K562 (cell line): ENCODE measurements at regions not wholly inside any gene's neighbourhood (a gene's known extent, or its start where the extent isn't known, plus 50 kb on each side); places are given as distances from the start of the nearest gene placed in this dataset.

Source experiments
- ATAC-seq: fragments of 200-7000 bp; cut with Tn5 transposase; 3 replicates; pipeline ENCODE4 v1.9.1; 2020; ENCODE audit warnings: moderate library complexity
- BruUV-seq: library from RNA; stranded (reverse); fragments of 400-500 nt; replicated peaks from 2 replicates; lab custom pipeline; 2021; lab: Mats Ljungman, UMichigan
- CTCF ChIA-PET: fragments of 300-600 bp; formaldehyde crosslinking; extraction: SDS; loops from one replicate; lab custom pipeline; 2021; ENCODE audit warnings: low intra/inter-chr PET ratio; lab: Yijun Ruan, JAX
- POLR2A ChIA-PET: fragments of 300-600, 350-650 bp; sonication (Branson Sonifier 250); formaldehyde crosslinking; extraction: SDS; loops from one replicate; lab custom pipeline; 2021; ENCODE audit warnings: antibody characterized with exemption, inconsistent platforms; lab: Yijun Ruan, JAX
- DNase-seq, 4 experiments: peaks; one replicate each; pipeline versions ENCODE4 v3.0.0 to v3.0.0-alpha.2; 2011 to 2018; ENCODE audit warnings: low spot score in 3 of 4, mixed read lengths in 3 of 4; ENCODE audit errors: extremely low read depth in 1 of 4
- FAIRE-seq: peaks from 2 replicates; lab custom pipeline; 2011; peaks lifted over from hg19 to GRCh38; lab: Jason Lieb, UNC
- H2AFZ ChIP-seq: 2 replicates; pipeline ENCODE4 v1.6.0; 2011; ENCODE audit warnings: low read depth, low read length, control low read depth, inconsistent platforms
- H3K27ac ChIP-seq: fragments of 200-600 bp; 3 replicates; pipeline ENCODE4 v1.8.0; 2011; ENCODE audit warnings: low read depth, mild to moderate bottlenecking, control low read depth, inconsistent platforms, low read length, moderate library complexity, mixed read lengths; ENCODE audit errors: extremely low read depth
- H3K27me3 ChIP-seq, 2 experiments: fragments of 300-600 bp in 1 of 2; 2 replicates in 1 of 2; 3 replicates in 1 of 2; pipeline versions ENCODE4 v1.6.0 to v1.8.0; 2011; ENCODE audit warnings: inconsistent platforms in 2 of 2, low read length in 2 of 2, mild to moderate bottlenecking in 1 of 2, mixed read lengths in 1 of 2, moderate library complexity in 1 of 2; ENCODE audit not compliant: control insufficient read depth in 2 of 2, insufficient read depth in 2 of 2
- H3K36me3 ChIP-seq: fragments of 300-600 bp; 3 replicates; pipeline ENCODE4 v1.8.0; 2011; ENCODE audit warnings: mild to moderate bottlenecking, low read length, inconsistent platforms; ENCODE audit not compliant: control insufficient read depth, insufficient read depth
- H3K4me1 ChIP-seq, 2 experiments: fragments of 200-600 bp in 1 of 2; replicated peaks in 1 of 2; 2 replicates in 1 of 2; 3 replicates in 1 of 2; pipeline versions ENCODE4 v1.5.1 to v1.8.0; 2011; ENCODE audit warnings: inconsistent platforms in 2 of 2, low read length in 2 of 2, mild to moderate bottlenecking in 1 of 2, mixed read lengths in 1 of 2, moderate library complexity in 1 of 2; ENCODE audit not compliant: control insufficient read depth in 2 of 2, insufficient read depth in 2 of 2
- H3K4me2 ChIP-seq: 2 replicates; pipeline ENCODE4 v1.6.1; 2011; ENCODE audit warnings: low read length, control low read depth, inconsistent platforms, mixed read lengths; ENCODE audit not compliant: insufficient read depth
- H3K4me3 ChIP-seq: fragments of 200-600 bp; sonication (generic), shearing (Covaris generic); 2 replicates; pipeline ENCODE4 v1.5.1; 2016; ENCODE audit warnings: control low read depth, inconsistent platforms
- H3K79me2 ChIP-seq: fragments of 200-600 bp; 3 replicates; pipeline ENCODE4 v1.8.0; 2011; ENCODE audit warnings: low read length, inconsistent platforms; ENCODE audit not compliant: control insufficient read depth, insufficient read depth
- H3K9ac ChIP-seq, 2 experiments: 2 replicates each; pipeline versions ENCODE4 v1.6.0 to v1.6.1; 2011; ENCODE audit warnings: low read depth in 2 of 2, low read length in 2 of 2, control low read depth in 1 of 2, inconsistent platforms in 1 of 2, mild to moderate bottlenecking in 1 of 2, mixed read lengths in 1 of 2; ENCODE audit not compliant: insufficient read depth in 1 of 2
- H3K9me1 ChIP-seq: one replicate; pipeline ENCODE4 v1.6.0; 2011; ENCODE audit warnings: inconsistent platforms, mild to moderate bottlenecking, low read length, moderate library complexity; ENCODE audit not compliant: control insufficient read depth, insufficient read depth
- H3K9me3 ChIP-seq: replicated peaks from 2 replicates; pipeline ENCODE4 v1.5.1; 2011; ENCODE audit warnings: low read depth, low read length, inconsistent platforms; ENCODE audit not compliant: control insufficient read depth, insufficient read depth
- H4K20me1 ChIP-seq: replicated peaks from 2 replicates; pipeline ENCODE4 v1.6.1; 2011; ENCODE audit warnings: low read length, inconsistent platforms, mixed read lengths; ENCODE audit not compliant: control insufficient read depth, insufficient read depth
- CCAR2 ChIP-seq: fragments of 200-400 bp; formaldehyde crosslinking; IDR thresholded peaks from 2 replicates; pipeline ENCODE4 v1.6.1; 2017; ENCODE audit warnings: mild to moderate bottlenecking, low read depth, low read length
- DDX20 ChIP-seq: fragments of 450-650 bp; IDR thresholded peaks from 2 replicates; pipeline ENCODE4 v1.6.1; 2016; ENCODE audit warnings: missing genetic modification characterization, low read depth, mild to moderate bottlenecking, missing compliant biosample characterization, moderate library complexity
- EGR1 ChIP-seq: fragments of 450-650 bp; conservative IDR thresholded peaks from 2 replicates; pipeline ENCODE4 v1.6.1; 2017; ENCODE audit warnings: mild to moderate bottlenecking
- MTA2 ChIP-seq: fragments of 450-650 bp; IDR thresholded peaks from 2 replicates; pipeline ENCODE4 v1.6.1; 2016; ENCODE audit warnings: low read depth
- PHTF2 ChIP-seq: fragments of 250-450 bp; sonication (Bioruptor Pico); IDR thresholded peaks from 2 replicates; pipeline ENCODE4 v1.5.0; 2021; ENCODE audit warnings: mild to moderate bottlenecking
- RFX5 ChIP-seq: IDR thresholded peaks from 2 replicates; pipeline ENCODE4 v1.6.1; 2011; ENCODE audit warnings: low read depth, mild to moderate bottlenecking, improper control_type of control experiment, low read length
- SMARCB1 ChIP-seq: IDR thresholded peaks from 2 replicates; pipeline ENCODE4 v1.6.1; 2011; ENCODE audit warnings: improper control_type of control experiment, low read depth; ENCODE audit not compliant: insufficient read length
- ZNF12 ChIP-seq: sonication (generic); formaldehyde crosslinking; IDR thresholded peaks from 2 replicates; pipeline ENCODE4 v1.4.0; 2020; ENCODE audit warnings: mild to moderate bottlenecking, missing genetic modification reagents
- ZNF274 ChIP-seq: IDR thresholded peaks from 2 replicates; pipeline ENCODE4 v1.6.1; 2011; ENCODE audit warnings: low read depth, mild to moderate bottlenecking, low read length, moderate library complexity, borderline replicate concordance
- WGBS: fragments of 100-300 bp; shearing (Covaris generic); methylation state at CpG from one replicate; pipeline ENCODE4 v1.1.6; 2016; ENCODE audit warnings: low coverage, mixed read lengths; ENCODE audit not compliant: insufficient coverage; ENCODE audit errors: missing lambda C conversion rate; 5-methylcytosine and 5-hydroxymethylcytosine counted together
- in situ Hi-C: fragments of 300-500 bp; cut with MboI; formaldehyde crosslinking; loops from 4 replicates; pipeline ENCODE4 v1.15.0; 2018; ENCODE audit warnings: inconsistent platforms, mixed read lengths
- intact Hi-C: fragments of 100-400 bp; cut with micrococcal nuclease; formaldehyde crosslinking; loops from 2 replicates; pipeline ENCODE4 v1.14.2; 2022
- TF ChIP-seq, protein P1 (sequence below): fragments of 450-650 bp; IDR thresholded peaks from 2 replicates; pipeline ENCODE4 v1.6.1; 2018; ENCODE audit warnings: mild to moderate bottlenecking, low read depth; ENCODE audit not compliant: partially characterized antibody
- TF ChIP-seq, protein P2 (sequence below): sonication (generic); formaldehyde crosslinking; IDR thresholded peaks from 2 replicates; pipeline ENCODE4 v1.8.0; 2022; ENCODE audit warnings: missing genetic modification reagents, mild to moderate bottlenecking, moderate library complexity, borderline replicate concordance
- TF ChIP-seq, protein P3 (sequence below): fragments of 250-450 bp; sonication (Bioruptor Pico); IDR thresholded peaks from 2 replicates; pipeline ENCODE4 v1.5.0; 2022; ENCODE audit warnings: mild to moderate bottlenecking

DNA sequence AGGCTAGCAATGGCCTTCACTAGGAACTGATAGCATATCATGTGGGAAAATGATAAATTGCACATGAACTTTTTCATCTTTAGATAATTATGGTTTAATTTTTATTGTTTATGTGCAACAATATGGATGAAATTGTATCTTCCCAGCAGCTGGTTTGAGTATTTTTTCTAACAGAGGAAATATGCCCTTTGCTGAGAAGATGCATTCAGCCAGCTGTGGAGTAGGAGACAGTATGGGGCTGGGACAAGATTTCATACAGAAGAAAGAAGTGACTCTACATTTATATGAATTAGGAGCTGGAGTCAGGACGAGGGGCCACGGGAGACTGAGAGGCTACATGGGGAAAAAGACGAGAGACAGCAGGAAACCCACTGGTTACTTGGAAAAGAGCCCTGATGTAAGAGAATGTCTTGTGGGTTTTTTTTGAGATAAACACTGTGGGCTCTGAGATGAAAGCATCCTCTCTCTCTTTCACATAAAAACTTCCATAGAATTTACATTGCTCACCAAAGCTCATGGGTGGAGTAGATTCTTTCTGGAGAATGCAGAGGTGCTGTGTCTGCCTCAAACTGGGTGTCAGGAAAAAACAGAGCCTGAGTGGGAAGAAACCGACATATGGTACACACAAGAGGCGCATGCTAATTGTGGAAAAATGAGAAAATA, 115.2 kb upstream of the PDZRN3 start:
- no peak overlapping the region for H2AFZ ChIP-seq
- H3K4me1 ChIP-seq = no peaks in the 10 kb centered on the region
- intact Hi-C loops (no loop called here), in situ Hi-C loops (no loop called here)
- no peaks in the 10 kb centered on the region for H3K79me2 ChIP-seq
- no peaks in the 10 kb centered on the region for H3K9me1 ChIP-seq
- DNase-seq = no peak
- no peaks in the 10 kb centered on the region for H3K27me3 ChIP-seq
- POLR2A ChIA-PET = no interaction called here
- 0% methylated on average over 5 of the region's 5 CpGs for WGBS
- H4K20me1 ChIP-seq = no peaks in the 10 kb centered on the region
- ATAC-seq = no peak
- no peak overlapping the region for H3K9ac ChIP-seq
- H3K4me3 ChIP-seq = no peak overlapping the region
- FAIRE-seq = no peak
- no peaks in the 10 kb centered on the region for H3K36me3 ChIP-seq
- BruUV-seq = no TSS peak
- no peaks in the 10 kb centered on the region for H3K9me3 ChIP-seq
- CTCF ChIA-PET = no interaction called here
- H3K27ac ChIP-seq = no peak overlapping the region
- H3K4me2 ChIP-seq = no peak overlapping the region
- TF ChIP-seq, protein P1, sequence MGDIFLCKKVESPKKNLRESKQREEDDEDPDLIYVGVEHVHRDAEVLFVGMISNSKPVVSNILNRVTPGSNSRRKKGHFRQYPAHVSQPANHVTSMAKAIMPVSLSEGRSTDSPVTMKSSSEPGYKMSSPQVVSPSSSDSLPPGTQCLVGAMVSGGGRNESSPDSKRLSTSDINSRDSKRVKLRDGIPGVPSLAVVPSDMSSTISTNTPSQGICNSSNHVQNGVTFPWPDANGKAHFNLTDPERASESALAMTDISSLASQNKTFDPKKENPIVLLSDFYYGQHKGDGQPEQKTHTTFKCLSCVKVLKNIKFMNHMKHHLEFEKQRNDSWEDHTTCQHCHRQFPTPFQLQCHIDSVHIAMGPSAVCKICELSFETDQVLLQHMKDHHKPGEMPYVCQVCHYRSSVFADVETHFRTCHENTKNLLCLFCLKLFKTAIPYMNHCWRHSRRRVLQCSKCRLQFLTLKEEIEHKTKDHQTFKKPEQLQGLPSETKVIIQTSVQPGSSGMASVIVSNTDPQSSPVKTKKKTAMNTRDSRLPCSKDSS = no peak
- TF ChIP-seq ZNF274 (no peak), MTA2 (no peak), CCAR2 (no peak), DDX20 (no peak), ZNF12 (CRISPR knock-in tag) (no peak), SMARCB1 (no peak), PHTF2 (CRISPR knock-in tag) (no peak), EGR1 (no peak), RFX5 (no peak)
- TF ChIP-seq, protein P2, sequence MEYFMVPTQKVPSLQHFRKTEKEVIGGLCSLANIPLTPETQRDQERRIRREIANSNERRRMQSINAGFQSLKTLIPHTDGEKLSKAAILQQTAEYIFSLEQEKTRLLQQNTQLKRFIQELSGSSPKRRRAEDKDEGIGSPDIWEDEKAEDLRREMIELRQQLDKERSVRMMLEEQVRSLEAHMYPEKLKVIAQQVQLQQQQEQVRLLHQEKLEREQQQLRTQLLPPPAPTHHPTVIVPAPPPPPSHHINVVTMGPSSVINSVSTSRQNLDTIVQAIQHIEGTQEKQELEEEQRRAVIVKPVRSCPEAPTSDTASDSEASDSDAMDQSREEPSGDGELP = no peak
- TF ChIP-seq, protein P3, sequence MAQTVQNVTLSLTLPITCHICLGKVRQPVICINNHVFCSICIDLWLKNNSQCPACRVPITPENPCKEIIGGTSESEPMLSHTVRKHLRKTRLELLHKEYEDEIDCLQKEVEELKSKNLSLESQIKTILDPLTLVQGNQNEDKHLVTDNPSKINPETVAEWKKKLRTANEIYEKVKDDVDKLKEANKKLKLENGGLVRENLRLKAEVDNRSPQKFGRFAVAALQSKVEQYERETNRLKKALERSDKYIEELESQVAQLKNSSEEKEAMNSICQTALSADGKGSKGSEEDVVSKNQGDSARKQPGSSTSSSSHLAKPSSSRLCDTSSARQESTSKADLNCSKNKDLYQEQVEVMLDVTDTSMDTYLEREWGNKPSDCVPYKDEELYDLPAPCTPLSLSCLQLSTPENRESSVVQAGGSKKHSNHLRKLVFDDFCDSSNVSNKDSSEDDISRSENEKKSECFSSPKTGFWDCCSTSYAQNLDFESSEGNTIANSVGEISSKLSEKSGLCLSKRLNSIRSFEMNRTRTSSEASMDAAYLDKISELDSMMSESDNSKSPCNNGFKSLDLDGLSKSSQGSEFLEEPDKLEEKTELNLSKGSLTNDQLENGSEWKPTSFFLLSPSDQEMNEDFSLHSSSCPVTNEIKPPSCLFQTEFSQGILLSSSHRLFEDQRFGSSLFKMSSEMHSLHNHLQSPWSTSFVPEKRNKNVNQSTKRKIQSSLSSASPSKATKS = no peak
